ENCODE measurements at regions not wholly inside any gene's neighbourhood (a gene's known extent, or its start where the extent isn't known, plus 50 kb on each side); places are given as distances from the start of the nearest gene placed in this dataset.

GRCh38 chr2:160635488-160635887 is 141.9 kb upstream of the RBMS1 start:
- TF ChIP-seq CTCF (IDR thresholded peaks at IDR 0.05), result no peak

GRCh38 chr2:160639472-160639871 is 145.9 kb upstream of the RBMS1 start:
- no peak for TF ChIP-seq CTCF (IDR thresholded peaks at IDR 0.05)

GRCh38 chr2:160646684-160647444 is 153.3 kb upstream of the RBMS1 start:
- TF ChIP-seq CTCF (IDR thresholded peaks at IDR 0.05), result no peak

- TF ChIP-seq CTCF (IDR thresholded peaks at IDR 0.05), result no peak
Measured at GRCh38 chr2:160647967-160648685, 154.5 kb upstream of the RBMS1 start.

- no peak for TF ChIP-seq CTCF (IDR thresholded peaks at IDR 0.05)
Measured at GRCh38 chr2:160649698-160650097, 156.1 kb upstream of the RBMS1 start.

- no peak for TF ChIP-seq CTCF (IDR thresholded peaks at IDR 0.05)
Measured at GRCh38 chr2:160650196-160651118, 156.8 kb upstream of the RBMS1 start.

GRCh38 chr2:160651416-160652200 is 158.0 kb upstream of the RBMS1 start:
- TF ChIP-seq CTCF (IDR thresholded peaks at IDR 0.05), result no peak

Data from LNCAP (cell line).